Dedifferentiated amniotic fluid mesenchymal stem cell (primary cell): ENCODE measurements at regions not wholly inside any gene's neighbourhood (a gene's known extent, or its start where the extent isn't known, plus 50 kb on each side); places are given as distances from the start of the nearest gene placed in this dataset.
"Not testable (repeated sequence)": the region's sequence is repeated elsewhere in the genome, so short reads cannot be mapped to it uniquely, and the experiment has no call there.

Experiments
- DNase-seq: peaks from one replicate; pipeline ENCODE4 v3.0.0-alpha.2; 2016; ENCODE audit errors: extremely low spot score

DNA sequence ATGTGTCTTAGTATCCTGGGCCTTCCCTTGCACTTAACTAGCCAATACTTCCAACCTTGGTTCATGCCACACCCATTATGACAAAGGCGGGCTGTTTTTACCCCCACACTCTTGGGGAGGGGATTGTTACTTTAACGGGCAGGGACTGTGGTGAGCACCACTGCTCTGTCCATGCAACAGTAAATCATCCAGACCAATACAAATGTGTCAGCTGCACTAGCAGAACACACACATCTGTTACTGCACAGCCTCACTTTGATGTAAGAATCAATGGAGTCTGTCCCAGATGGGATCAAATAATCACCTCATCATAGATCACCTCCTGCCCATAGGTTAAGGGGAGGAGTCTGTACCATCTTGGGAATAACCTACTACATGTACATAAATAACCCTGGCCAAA, 58.1 kb downstream of the NPAP1 start:
- no peak for DNase-seq

DNA sequence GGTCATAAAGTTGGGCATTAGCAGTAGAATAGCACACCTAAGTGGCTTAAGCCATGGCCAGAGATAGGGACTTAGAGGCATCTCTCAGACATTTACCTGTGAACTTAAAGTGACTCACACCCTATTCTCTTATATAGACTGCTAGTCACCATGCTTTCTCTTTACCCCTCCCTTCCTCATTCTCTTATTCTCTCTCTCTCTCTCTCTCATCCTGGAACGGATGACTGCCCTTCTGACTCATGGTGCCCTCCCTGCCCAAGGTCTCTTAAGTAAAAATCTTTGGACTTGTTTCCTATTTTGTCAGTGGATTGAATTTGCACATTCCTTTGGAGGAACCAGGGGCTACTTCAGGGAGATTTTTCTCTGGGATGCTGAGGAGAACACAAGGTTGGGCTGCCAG, 58.8 kb downstream of the NPAP1 start:
- no peak for DNase-seq

DNA sequence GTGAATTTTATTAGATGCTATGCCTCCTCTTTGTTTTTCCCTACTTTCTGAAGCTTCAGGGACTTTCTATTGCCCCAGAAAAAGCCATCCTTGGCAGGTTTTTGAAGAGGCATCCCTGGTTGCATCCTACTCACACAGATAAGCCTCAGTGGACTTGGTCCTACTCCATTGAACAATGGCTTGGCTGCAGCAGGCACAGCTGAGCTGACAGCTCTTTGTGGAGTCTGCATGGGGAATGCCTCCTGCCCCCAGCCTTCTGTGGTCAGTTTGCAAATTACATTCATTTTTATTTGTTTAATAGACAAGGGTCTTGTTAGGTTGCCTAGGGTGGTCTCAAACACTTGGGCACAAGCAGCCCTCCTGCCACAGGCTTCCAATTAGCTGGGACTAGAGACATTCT, 69.7 kb downstream of the NPAP1 start:
- no peak for DNase-seq

DNA sequence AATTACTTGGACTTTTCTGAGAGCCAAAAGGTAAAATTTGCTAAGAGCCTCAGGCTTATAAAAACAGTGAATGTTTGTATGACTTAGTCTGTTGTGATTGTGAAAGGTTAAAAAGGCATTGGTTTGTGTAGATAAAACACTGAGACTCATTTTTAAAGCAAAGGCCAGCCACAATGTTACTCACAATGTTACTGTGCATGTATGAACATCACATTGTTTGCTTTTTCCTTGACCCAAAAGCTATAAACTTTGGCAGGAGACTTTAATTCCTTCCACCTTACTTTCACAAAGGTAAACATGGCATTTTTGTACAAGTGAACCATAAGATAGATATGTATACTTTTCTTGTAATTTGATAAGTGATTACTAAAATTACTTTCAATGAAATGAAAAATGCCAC, 70.5 kb downstream of the NPAP1 start:
- DNase-seq = no peak

DNA sequence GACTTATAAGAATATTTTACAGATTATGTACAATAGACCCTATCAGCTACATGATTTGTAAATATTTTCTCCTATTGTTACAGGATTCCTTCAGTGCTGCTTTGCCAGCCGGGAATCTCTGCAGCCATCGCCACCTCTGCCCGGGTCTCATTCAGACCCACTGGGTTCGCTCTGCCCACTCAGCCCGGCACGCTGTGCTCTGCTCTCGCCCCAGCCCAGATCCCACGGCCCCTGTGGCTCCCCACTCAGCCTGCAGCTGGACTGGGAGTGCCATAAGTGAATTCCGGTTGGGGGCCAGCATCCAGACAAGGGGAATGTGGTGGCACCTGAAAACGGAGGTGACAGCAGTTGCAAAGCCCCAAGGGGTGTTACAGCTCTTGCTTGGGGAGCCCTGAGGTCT, 71.8 kb downstream of the NPAP1 start:
- DNase-seq = no peak

DNA sequence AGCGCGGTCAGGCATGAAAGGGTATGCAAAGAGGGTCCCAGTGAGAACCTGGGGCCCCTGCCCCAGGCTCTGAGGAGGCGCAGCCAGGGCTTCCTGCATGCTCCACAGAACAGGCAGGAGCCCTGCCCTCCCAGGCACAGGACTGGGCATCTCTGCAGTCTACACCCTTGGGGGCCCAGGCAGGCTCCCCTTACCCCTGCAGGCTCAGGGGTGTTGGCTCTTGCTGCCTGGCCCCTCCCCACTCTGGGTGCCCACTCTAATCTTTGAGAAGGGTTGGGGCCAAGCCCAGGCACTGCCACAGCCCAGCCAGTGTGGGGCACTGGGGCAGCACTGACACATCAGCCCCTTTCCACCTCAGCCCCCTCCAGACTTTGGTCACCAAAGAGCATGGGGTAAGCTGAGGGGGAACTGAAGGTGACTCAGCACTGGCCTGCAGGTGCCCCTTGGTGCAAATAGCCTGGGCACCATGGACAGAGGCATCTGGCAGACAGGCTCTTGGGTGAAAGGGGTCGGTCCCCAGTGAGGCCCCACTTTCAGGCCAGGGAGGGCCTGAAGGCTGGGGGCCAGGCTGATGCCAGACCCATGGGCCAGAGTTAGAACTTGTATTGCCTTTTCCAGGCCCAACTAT, 73.4 kb downstream of the NPAP1 start:
- no peak for DNase-seq

DNA sequence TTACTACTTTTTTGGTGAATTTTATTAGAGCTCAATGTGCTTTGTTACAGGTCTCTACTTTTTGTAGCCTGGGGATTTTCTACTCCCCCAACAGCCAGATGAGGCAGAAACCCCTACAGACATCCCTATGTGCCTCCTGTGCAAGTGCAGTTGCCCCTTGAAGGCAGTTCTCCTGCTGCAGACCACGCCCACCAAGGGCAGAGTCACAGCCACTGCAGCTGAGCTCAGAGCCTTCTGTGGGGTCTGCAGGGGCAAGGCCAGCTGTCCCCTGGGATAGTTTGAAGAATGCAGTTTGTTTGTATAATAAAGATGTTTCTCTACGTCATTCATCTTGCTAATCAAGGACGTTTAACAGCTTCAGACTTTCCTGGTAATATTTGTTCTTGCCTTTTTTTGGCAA, 76.8 kb downstream of the NPAP1 start:
- no peak for DNase-seq

DNA sequence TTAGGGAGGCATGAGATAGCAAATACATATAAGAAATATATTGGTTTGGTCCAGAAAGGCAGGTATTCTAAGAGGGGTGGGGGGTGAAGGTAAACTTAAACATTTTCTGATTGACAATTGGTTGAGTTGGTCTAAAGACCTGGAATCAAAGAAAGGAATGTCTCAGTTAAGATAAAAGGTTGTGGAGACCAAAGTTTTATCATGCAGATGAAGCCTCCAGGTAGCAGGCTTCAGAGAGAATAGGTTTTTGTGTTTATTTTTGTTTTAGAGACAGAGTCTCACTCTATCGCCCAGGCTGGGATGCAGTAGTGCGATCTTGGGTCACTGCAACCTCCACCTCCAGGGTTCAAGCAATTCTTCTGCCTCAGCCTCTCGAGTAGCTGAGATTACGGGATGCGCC, 80.5 kb downstream of the NPAP1 start:
- DNase-seq = no peak

DNA sequence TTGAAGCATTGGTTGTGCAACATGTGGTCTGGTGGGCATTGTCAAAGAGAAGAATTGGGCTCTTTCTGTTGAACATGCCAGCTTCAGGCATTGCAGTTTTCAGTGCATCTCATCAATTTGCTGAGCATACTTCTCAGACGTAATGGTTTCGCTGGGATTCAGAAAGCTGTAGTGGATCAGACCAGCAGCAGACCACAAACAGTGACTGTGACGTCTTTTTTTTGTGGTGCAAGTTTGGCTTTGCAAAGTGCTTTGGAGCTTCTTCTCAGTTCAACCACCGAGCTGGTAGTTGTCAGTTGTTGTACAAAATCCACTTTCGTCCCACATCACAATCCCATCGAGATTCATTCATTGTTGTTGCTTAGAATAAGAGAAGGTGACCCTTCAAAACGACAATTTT, 84.5 kb downstream of the NPAP1 start:
- DNase-seq = no peak

DNA sequence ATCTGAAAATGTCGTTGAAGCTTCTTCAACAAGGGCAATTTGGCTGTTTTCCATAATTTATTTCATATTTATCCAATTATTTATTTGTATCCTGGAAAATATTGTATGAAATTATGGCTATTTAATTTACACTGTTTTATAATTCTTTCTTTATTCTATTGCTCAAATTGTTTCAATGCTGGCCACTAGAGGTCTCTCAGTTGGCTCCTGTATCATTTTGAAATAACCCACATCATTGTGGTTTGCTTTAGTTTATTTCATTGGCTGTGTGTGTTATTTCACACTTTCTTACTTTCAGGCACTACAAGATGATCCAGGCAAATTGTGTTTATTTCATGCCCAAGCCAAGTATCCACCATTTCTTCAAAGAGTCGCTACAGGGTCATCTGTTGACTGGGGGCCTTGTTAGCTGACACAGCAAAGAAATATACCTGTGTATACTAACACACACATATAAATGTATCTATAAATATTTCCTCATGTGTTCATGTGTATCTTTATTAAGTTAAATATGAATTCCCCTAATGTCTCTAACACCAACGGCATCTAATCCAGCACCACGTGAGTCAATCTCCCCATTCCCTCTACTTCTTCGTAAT, 86.2 kb downstream of the NPAP1 start:
- no peak for DNase-seq

DNA sequence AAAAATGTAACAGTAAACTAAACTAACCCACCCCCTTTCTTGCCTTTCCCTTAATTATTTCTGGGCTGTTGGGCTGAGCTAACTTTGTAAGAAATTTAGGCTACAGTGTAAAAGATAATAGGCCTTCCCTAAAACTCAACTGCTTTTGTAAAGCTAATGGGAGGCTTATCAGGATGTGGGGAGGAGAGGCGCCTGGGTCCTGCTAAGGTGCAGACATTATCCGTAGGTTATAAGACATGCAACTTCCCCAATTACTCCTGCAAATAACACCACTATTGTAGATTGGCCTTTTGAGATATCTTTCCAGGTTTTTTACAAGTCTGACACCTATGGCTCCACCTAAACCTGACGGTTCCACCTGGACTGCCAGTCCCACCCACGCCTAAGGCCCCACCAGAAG, 88.3 kb downstream of the NPAP1 start:
- DNase-seq = no peak

DNA sequence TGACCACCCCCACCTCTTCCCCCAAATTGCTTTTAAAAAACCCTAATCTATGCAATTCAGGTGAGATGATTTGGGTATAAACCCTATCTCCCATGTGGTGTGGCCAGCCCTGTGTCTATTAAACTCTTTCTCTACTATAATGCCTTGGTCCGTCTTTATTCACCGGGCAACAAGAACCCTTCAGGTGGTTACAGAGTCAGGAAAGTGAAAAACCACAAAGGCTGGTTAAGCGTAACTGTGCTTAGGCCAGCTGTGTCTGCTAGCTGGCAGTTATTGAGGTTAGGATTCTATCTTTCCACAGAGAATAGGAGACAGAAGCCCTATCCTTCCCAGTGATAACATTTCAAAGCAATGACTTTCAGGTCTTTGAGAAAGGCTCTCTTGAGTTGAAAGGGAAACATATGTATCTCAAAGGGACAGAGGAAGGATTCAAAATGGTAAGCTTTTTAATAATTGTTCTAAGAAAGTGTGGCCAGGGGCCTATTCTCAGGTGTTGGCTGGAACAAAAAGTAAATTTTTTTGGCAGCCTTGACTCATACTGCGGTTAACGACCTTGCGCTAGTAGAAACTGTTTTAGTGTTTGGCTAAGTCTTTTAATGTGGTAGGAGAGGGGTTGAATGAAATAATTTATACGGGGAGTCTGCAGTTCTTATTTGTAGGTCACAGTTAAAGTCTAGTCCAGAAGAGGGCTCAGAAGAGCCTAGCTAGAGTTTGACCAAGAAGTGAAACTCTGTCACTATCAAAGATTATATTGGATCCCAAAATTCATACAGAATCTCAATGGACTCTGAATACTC, 89.0 kb downstream of the NPAP1 start:
- no peak for DNase-seq

DNA sequence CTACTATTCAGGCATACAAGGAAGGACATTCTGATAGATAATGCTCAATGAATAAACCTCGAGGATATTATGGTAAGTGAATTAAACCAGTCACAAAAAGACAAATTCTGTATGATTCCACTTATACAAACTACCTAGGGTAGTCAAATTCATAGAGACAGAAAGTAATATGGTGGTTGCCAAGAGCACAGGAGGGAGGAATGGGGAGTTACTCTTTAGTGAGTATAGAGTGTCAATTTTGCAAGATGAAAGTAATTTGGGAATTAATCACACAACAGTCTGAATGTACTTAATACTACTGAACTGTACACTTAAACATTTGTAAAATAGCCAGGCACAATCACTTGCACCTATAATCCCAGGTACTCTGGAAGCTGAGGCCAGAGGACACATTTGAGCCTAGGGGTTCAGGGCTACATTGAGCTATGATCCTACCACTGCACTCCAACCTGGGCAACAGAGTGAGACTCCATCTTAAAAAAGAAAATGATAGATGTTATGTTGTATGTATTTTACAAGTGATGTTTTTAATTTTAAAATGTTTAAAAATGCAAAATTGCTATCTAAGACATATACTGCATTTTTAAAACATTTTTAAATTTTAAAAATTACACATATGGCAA, 91.0 kb downstream of the NPAP1 start:
- no peak for DNase-seq

DNA sequence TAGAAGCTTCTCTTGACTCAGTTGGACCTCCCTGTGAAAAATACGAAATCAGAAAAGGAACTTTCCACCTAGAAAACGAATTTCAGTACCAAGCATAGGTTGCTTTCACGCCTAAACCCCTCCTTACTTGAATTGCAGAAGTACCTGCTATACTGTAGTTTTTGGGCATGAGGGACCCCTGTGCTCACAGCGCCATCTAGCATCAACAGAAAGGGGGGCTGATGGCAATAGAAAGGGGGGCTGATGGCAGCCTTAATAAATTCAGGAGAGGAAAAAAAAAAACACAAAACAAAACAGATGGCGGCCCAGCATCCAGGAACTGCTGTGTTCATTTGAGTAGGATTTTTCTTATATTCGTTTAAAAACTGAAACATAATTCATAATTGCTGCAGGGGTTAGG, 96.7 kb downstream of the NPAP1 start:
- DNase-seq = no peak

DNA sequence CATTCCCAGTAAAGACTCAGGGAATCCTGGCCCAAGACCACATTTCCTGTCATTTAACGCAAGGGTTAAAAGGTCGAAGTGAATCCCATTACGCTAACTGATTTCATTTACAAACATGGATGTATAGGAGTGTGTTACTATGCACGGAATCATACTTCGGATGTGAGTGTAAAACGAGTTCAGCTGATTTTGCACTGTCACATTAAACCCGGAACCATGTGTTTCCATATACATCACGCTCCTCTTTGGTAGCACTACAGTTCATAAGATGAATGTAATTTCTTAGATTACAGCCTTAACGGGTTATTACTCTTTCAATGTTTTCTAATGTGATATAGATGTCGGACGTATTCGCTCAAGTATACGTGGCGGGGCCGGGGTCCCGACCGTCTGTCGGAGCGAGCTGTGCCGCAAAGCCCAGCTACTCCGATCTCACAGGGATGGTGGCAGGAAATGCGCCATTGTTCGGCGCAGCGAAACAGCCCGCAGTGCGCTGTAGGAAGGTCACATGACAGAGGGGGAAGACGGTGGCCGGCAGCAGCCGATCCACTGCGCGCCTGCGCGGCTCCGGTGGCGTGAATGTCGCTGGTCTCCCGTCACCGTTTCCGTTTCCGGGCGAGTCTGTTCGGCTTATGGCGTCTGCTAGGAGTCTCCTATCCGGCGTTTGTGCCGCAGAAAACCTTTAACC, 97.3 kb downstream of the NPAP1 start:
- DNase-seq = peak; percentile 51

DNA sequence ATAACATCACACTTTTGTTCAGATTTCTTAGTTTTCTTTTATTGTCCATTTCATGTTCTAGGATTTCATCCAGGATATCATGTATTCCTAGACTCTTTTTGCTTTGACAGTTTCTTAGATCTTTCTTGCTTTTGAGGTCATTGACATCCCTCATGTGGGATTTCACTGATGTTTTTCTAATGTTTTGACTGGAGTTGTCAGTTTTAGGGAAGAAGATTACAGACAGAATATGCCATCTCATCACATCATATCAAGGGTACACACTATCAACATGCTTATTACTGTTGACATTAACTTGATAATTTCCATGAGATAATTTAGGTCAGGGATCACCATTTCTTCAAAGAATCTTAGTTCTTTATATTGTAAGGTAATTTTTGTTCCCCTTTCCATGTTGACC, 101.7 kb downstream of the NPAP1 start:
- DNase-seq = no peak

DNA sequence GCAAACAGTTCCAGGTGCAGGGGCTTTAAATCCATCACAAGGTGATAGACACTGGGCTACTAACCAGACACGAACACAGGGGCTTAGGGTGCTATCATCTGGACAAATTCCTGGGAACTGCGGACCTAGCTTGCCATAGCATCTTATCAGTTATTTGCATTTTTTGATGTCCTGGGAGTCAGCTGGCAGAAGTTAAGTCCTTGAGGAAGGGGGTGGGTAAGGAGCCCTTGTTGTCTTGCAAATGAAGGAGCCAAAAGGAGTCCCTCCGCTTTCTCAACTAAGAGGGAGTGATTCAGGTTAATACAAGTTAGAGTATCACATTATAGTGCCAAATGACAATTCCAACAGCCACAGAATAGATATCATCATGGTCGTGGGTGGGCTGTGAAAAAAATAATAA, 108.9 kb downstream of the NPAP1 start:
- DNase-seq = no peak

DNA sequence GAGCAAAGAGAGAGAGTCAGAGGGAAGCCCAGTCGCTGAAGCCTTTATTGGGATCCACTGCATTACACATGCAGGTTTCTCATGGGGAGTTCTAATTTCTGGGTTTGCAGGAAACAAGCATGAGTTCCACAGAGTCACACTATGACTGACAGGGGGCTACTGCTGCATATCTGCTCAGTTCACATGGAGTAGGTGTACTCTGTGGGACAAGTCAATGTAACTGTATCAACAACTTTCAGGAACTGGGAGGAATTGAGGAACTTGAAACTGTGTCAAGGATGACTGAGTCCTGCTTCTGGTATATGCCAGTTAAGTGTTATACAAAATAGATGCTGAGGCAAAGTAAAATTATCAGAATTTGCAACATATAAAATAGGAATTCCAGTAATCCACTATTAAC, 110.8 kb downstream of the NPAP1 start:
- DNase-seq = no peak

DNA sequence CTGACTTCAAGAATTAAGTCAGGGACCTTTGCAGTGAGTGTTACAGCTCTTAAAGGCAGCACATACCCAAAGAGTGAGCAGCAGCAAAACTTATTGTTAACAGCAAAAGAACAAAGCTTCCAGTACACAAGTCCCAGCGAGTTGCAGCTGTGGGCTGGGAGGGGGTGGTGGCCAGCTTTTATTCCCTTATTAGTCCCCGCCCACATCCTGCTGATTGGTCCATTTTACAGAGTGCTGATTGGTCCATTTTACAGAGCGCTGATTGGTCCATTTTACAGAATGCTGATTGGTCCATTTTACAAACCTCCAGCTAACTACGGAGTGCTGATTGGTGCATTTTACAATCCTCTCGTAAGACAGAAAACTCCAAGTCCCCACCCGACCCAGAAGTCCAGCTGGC, 127.0 kb downstream of the NPAP1 start:
- DNase-seq = not testable (repeated sequence)

DNA sequence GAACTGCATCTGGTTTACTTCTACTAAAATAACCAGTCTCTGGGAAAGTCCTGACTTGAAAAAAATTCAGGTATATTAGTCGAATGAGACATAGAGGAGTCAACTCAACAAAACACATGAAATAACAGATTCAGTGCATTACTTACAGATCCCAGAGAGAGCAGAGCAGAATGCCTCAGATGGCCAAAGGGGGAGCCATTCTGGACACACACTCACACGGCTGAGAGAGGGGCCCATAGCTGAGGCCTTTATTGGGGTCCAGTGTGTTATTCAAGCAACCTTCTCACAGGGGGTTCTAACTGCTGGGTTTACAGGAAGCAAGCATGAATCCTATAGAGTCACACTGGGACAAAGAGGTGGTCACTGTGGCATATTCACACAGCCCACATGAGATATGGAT, 135.1 kb upstream of the SNRPN start:
- no peak for DNase-seq

DNA sequence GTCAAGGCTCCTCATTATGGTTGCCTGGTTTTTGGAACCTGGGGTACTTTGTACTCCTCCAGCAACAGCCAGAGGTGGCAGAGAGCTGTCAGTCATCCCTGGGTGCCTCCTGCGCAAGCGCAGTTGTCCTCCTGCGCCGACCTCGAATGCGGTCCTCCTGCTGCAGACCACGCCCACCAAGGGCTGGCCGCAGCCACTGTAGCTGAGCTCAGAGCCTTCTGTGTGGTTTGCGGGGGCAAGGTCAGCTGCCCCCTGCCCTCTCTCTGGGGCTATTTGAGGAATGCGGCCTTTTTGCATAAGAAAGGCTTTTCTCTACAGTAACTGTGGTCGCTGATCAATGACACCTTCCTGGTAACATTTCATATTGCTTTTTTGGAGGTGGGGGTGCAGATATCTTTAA, 131.3 kb upstream of the SNRPN start:
- DNase-seq = no peak

DNA sequence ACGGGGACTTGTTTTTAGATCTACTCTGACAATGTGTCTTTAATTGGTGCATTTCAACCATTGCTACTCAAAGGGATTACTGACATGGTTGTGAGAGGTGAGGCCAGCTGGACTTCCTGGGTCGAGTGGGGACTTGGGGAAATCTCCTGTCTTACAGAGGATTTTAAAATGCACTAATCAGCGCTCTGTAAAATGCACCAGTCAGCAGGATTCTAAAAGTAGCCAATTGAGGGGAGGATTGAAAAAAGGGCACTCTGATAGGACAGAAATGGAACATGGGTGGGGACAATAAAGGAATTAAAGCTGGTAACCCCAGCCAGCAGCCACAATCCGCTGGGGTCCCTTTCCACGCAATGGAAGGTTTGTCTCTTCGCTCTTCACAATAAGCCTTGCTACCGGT, 122.5 kb upstream of the SNRPN start:
- DNase-seq = no peak
